Tibial nerve (tissue), 4 donors: ENCODE measurements at regions not wholly inside any gene's neighbourhood (a gene's known extent, or its start where the extent isn't known, plus 50 kb on each side); places are given as distances from the start of the nearest gene placed in this dataset.

Source experiments
- EP300 ChIP-seq, 2 donors: sonication (generic); formaldehyde crosslinking; IDR thresholded peaks; one replicate each; pipeline ENCODE4 v1.6.1; 2017; ENCODE audit warnings: antibody characterized with exemption in 2 of 2, mild to moderate bottlenecking in 1 of 2
- TF ChIP-seq, protein P1 (sequence below), 5 experiments: fragments of 200-600 bp in 3 of 5; fragments of 450-650 bp in 2 of 5; sonication (generic) in 3 of 5; IDR thresholded peaks; one replicate each; pipeline ENCODE4 v1.5.1; 2016 to 2019; ENCODE audit warnings: antibody characterized with exemption in 5 of 5, mild to moderate bottlenecking in 3 of 5, moderate library complexity in 2 of 5

GRCh38 chr10:101286248-101287046 is 57.2 kb upstream of the LBX1 start:
- no peak for TF ChIP-seq EP300 (IDR thresholded peaks at IDR 0.05)
- TF ChIP-seq, protein P1, sequence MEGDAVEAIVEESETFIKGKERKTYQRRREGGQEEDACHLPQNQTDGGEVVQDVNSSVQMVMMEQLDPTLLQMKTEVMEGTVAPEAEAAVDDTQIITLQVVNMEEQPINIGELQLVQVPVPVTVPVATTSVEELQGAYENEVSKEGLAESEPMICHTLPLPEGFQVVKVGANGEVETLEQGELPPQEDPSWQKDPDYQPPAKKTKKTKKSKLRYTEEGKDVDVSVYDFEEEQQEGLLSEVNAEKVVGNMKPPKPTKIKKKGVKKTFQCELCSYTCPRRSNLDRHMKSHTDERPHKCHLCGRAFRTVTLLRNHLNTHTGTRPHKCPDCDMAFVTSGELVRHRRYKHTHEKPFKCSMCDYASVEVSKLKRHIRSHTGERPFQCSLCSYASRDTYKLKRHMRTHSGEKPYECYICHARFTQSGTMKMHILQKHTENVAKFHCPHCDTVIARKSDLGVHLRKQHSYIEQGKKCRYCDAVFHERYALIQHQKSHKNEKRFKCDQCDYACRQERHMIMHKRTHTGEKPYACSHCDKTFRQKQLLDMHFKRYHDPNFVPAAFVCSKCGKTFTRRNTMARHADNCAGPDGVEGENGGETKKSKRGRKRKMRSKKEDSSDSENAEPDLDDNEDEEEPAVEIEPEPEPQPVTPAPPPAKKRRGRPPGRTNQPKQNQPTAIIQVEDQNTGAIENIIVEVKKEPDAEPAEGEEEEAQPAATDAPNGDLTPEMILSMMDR (IDR thresholded peaks at IDR 0.05) = no peak
